SK-MEL-5 (cell line): ENCODE measurements at regions not wholly inside any gene's neighbourhood (a gene's known extent, or its start where the extent isn't known, plus 50 kb on each side); places are given as distances from the start of the nearest gene placed in this dataset.

Source experiments
- DNase-seq: peaks from one replicate; pipeline ENCODE4 v3.0.0-alpha.2; 2016; ENCODE audit warnings: low read depth, low spot score
- in situ Hi-C: cut with HindIII; loops from 2 replicates; pipeline ENCODE4 v1.10.0; 2016; ENCODE audit warnings: low sequenced_read_pairs, high pct_unique_total_duplicates, low pct_unique_long_range_greater_than_20kb

DNA sequence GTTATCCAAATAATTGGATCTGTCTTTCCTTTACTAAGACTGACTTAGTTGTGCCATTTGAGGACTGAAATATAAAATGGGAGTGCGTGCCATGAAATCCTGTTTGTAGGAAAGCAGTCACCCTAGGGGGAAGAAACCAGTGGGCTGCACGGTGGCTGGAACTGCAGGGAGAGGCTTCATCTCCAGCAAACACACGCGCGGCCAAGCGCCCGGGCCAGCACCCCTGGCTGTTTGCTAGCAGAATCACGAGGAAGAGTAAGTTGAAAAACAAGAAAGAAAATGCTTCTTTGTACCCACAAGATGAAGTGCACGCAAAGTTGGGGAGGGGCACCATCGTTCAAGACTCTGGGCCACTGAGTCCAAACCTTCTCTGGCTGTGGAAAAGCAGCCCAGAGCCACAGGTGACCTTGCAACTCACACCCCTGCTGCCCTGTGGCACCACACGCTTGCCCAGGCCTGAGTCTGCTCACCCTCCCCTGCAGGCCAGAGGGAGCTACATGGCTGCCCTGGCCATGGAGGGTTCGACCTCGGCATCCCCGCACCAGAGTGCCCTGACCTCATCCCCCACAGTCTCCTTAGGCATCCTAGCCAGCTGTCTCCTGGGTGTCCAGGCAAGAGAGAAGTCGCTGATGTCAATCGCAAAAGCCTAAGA is 55.2 kb downstream of the IRX2 start:
- in situ Hi-C loops, result no loop called here
- DNase-seq, result no peak

DNA sequence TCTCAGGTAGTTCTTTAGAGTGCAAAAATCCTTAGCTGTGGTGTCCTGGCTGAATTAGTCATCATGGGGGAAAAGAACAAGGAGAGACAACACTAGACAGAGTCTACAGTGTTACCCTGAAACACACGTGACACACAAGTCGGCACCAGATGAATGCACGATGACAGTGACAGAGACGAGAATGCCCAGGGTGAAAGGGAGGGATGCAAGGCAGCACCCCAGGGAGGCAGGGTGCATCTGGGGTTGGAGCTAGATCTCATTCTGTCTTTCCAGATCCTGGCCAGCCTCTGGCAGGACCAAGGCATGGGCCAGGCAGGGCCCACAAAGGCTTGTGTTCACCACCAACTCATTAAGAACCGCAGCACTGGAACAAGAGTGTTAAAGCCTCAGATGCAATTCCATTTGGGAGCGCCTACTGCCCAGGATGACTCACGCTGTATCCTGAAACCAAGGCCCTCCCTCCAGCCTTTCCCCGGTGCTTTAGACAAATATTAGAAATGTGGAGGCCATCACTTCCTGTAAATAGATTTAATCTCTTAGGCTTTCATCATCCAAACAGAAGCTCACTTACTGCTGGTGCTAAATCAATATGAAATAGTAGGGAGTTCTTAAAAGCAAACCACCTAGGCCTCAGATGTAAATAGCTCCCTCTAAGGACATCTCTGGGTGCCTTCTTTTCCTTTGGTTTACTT is 56.1 kb downstream of the IRX2 start:
- DNase-seq, result no peak
- in situ Hi-C loops, result no loop called here

DNA sequence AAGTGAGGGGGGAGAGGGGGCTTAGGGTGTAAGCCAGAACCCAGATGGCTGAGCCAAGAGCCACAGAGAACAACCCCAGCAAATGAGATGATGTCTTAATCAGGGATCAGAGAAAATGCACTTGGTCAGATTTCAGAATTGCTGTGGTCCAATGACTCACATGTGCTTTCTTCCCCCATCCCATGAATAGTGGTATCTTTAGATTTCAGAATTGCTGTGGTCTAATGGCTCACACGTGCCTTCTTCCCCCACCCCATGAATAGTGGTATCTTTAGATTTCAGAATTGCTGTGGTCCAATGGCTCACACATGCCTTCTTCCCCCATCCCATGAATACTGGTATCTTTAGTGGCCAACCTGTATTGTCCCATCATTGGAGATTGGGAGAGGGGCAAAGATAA is 59.9 kb downstream of the IRX2 start:
- DNase-seq, result no peak
- in situ Hi-C loops, result no loop called here

DNA sequence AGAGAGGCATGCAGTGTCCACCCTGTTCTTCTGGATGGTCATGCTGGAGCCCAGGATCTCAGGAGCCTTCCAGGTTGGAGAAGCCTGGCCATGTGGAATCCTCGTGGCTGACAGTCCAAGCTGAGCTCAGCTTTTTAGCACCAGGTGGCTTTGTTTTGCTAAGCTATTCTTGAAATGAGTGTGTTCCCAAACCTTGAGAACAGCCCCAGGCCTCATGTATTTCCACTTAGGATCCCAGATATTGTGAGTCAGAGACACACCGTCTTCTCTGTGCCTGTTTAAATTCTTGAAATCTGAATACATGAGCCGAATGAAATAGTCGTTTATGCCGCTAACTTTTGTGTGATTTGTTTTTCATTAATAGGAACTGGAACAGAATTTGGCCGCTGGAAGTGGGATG is 61.2 kb downstream of the IRX2 start:
- in situ Hi-C loops, result no loop called here
- no peak for DNase-seq

DNA sequence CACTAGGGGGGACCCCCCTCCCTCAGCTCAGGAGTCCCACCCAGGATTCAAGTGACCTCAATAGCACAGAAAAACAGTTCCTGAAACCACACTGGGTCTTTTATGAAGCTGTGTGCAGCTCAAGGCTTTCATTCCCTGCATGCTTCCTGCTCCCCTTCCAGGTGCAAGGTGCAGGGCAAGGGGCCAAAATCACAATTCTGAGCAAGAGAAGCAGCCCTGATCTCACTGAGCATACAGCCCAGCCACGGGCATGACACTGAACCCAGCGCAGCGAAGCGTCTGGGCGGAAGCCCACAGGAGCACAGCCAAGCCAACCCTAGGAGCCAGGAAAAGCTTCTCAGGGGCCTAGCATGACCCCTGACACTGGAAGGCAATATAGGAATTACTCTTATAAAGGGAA is 62.9 kb downstream of the IRX2 start:
- in situ Hi-C loops, result no loop called here
- no peak for DNase-seq

DNA sequence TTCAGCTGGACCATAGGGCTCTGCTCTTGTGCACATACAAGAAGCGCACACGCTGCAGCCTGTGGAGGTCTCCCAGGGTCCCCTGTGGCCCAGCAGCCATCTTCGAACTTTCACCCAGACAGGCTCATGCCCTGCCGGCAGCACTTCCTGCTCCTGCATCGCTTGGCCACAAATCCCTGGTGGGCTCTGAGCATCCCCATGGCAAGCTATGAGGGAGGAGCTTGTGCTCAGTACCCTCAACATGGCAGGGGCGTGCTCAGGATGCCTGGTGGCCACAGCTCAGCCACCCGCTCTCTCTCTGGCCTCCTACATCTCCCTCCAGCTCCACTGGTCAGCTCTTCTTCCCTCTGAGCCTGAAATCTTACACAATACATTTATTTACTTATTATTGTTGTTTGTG is 63.7 kb downstream of the IRX2 start:
- DNase-seq, result no peak
- in situ Hi-C loops, result no loop called here

DNA sequence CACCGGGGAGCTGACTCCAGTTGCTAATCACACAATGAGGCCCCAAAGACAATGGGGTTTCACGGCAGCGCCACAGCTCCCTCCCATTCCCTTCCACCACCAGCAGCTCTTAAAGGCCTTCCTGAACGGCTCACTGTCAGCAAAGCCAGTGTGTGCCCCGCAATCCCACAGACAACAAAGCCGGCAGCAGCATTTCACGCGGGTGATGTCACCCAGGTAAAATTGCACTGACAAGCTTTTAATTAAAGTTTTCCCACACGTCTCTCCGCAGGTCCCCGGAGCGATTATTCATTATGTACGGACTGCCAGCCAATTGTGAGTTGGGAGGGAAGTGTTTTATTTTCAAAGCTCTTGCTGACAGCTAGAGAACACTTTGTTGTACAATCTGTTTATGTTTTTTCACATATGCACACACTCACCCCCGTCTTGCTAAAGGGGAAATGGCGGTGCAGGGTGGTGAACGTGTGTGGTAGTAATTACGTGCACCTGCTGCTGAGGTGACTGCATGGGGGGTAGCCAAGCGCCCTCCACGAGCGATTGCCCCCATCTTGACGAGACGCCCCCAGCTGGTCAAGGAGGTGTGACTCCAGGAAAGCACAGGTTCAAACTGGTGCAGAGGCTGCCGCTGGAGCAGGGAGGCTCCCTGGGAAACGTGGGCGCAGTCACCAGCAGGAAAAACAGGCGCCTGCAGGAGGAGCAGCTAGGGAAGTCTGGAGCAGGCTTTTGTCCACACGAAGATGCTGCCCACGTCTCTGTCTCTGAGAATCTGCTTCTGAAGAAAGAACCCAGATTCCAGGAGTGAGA is 65.0 kb downstream of the IRX2 start:
- in situ Hi-C loops, result no loop called here
- no peak for DNase-seq

DNA sequence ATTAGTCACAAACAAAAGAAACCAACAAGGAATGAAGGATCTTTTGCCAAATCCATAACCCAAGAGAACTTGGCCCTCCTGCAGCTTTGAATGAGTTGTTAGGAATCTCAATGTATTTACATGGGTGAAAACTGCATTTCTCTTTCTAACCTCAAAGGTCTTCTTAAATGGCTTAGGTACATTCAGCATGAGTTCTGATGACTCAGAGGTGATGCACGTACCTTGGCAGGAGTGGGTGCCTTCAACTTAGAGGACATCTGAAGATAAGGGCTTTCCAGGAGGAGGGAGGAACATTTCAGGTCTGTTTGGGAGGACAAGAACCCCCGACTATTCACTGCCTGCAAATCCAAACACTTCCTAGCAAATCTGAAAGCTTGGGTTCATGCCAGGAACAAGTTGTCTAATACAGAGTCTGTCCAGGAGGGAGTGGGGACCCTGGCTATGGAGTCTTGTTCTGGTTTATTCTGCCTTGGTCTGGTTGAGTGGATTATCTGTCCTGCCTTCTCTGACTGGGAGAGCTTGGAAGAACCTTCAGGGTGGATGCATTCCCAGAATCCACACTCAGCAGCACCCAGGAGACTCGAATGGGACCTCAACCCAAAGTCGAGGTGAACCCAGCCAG is 65.7 kb downstream of the IRX2 start:
- in situ Hi-C loops, result no loop called here
- DNase-seq, result no peak

DNA sequence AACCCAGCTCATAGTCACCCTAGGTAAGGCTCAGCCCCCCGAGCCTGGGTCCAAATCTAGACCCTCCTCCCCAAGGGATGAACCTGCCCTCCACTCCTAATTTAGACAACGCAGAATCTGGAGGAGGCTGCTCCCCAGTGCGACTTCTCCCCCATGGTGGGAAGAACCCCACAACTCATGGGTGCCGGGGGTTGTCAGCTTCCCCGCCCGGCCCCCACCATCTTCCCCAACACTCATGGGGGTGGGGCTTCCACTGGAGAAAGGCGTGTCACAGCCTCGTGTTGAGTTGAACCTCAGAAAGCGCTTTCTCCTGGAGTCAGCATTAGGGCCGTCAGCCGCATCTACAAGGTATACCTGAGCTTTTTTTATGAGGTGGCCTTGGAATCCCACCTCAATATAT is 66.9 kb downstream of the IRX2 start:
- in situ Hi-C loops, result no loop called here

DNA sequence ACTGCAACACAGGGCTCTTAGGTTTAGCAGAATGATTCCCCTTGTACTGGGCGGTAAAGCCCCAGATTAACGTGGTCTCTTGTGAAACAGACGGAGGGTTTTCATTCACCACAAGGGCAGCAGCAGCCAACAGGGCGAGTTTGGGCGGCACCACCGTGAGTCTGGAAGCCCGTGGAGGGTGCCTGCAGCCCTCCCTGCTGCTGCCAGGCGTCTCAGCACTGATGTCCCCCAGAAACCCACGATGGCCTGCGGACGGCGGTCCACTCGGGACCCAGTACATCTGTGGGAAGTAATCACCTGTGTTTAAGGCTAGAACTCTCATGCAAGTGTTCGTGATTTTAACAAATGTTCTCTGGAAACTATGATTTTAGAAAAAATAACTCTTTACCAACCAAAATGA is 67.8 kb downstream of the IRX2 start:
- in situ Hi-C loops, result no loop called here
- no peak for DNase-seq

More for the DNA sequence above, 66.9 kb downstream of the IRX2 start:
- DNase-seq, result no peak

DNA sequence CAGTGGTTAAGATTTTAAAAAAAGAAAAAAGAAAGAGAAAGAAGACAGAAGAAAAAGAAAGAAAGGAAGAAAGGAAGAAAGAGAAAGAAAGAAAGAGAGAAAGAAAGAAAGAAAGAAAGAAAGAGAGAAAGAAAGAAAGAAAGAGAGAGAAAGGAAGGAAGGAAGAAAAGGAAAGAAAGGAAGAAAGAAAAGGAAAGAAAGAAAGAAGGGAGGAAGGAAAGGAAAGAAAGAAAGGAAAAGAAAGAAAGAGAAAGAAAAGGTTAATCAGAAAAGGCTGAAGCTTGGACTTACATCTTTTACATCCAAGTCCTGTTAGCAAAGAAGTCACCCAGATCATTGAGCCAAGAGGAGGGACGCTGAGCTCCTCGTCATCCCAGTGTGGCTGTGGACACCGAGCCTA is 70.0 kb downstream of the IRX2 start:
- in situ Hi-C loops, result no loop called here
- no peak for DNase-seq

DNA sequence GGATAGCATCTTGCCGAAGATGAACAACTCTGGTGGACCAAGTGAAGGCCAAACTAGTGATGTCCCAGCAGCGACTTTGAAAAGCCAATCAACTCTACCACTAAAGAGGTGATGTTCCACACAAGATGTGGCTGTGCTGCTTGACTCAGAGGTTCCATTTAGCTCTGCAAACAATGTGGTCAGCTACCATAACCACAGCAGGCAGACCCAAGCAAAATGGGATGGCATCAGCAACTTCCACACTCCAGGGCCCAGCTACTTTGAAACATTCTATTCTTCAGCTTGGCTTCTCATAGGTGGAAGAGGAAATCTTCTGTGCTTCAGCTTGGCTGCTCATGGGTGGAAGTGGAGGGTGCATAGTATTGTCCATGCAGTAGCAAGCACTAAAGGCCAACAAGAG is 70.5 kb downstream of the IRX2 start:
- in situ Hi-C loops, result no loop called here
- no peak for DNase-seq

DNA sequence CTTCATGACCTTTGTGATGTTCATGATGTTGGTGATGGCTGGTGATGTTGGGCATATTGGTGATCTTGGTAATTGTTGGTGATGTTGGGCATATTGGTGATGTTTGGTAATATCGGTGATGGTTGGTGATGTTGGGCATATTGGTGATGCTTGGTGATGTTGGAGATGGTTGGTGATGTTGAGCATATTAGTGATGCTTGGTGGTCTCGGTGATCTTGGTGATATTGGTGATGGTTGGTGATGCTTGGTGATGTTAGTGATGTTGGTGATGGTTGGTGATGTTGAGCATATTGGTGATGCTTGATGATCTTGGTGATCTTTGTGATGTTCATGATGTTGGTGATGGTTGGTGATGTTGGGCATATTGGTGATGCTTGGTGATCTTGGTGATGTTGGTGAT is 73.8 kb downstream of the IRX2 start:
- in situ Hi-C loops, result no loop called here
- no peak for DNase-seq

DNA sequence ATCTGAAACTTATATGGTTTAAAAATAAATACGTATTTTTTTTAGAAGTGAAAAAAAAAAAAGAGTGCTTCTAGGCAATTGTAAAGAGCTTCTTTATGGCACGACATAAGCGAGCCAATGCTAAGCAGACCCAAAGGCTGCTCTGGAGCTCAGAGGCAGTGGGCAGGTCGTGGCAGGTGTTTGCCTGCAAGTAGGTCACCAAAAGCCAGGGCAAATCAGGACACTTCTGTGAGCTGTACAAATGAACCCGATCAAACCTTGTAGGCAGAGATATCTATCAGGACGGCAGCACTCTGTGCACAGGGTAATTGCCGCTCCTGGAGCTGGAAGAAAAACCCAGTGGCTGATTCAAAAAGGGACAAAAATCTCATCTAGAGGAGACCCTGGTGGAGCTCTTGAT is 75.9 kb downstream of the IRX2 start:
- in situ Hi-C loops, result no loop called here
- no peak for DNase-seq

DNA sequence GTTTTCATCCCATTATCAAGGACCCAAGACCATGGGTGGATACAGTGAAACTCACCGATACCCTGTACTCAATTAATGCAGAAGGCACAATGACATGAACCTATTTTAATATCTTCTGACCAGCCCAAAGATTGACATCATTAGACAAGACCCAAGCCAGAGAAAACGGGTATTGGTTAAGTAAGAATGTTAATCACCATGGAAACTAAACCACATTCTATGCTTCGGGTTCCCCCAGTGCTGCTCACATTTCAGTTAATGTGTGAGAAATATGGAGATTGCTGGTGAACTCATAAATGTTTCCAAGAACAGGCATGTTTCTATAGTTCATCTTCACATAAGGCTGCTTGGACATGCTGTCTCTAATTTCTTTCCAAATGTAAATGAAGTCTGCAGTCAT is 77.0 kb downstream of the IRX2 start:
- in situ Hi-C loops, result no loop called here
- no peak for DNase-seq

DNA sequence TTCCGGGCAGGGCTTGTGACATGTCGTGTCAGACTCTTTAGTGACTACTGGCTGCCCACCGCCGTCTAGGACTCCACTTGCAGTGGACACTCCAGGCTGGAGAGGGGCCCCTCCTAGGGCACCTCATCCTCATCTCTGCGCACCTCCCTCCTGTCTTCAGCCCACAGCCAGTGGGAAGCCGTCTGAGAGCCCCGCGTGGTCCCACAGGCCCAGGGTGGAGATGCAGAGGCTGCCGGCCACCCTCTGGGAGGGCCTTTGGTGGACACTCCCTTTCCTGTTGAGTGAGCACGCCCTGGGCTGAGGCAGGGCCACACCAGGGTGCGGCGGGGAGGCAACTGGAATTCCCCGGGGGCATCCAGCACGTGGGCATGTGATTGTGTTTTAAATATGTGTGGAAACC is 80.5 kb downstream of the IRX2 start:
- in situ Hi-C loops, result no loop called here
- no peak for DNase-seq

DNA sequence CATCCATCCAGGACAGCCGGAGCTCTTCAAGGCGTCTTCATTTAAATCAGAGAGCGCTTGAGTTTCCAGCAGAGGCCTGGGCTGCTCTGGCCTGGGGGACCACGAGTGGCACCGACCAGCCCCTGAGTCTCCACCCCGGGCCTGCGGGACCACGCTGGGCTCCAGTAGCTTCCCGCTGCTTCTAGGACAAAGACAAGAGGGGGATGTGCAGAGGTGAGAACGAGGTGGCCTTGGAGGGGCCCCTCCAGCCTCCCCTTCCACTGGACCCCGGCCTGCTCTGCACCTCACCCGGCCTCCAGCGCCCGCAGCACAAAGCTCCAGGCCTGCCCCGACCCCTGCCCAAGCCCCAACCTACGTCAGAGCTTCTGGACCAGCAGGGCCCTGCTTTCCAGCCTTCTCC is 81.6 kb downstream of the IRX2 start:
- no peak for DNase-seq
- in situ Hi-C loops, result no loop called here

DNA sequence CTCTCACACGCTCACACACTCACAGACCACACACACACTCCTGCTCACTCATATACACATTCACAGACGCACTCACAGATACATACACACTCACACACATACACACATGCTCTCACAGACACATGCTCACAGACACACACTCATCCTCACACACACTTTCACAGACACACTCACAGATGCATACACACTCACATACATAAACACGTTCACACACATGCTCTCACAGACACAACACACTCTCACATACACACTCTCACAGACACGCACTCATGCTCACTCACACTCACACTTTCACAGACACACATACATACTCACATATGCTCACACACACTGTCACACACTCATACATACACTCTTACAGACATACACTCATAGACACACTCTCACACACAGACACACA is 82.2 kb downstream of the IRX2 start:
- DNase-seq, result no peak
- in situ Hi-C loops, result no loop called here

DNA sequence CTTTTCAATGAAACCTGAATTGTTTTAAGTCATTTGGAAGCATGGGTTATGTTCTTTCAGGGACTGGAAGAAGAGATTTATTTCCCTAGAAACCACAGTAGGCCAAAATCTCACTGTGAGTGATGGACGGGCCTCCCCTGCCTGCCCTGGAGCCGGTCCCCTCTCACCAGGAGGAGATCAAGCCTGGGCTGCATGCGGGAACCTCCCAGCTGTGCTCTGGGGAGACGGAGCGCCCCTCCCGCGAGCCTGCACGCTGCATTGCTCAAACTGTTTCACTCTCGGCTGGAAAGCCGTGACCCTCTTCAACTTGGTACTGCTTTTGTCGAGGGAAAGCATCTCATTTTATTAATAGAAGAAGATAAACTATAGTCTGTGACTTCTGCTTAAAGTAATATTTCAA is 85.4 kb downstream of the IRX2 start:
- DNase-seq, result no peak

More for the DNA sequence above, 85.4 kb downstream of the IRX2 start:
- in situ Hi-C loops, result no loop called here
